H1 (cell line): ENCODE measurements at regions not wholly inside any gene's neighbourhood (a gene's known extent, or its start where the extent isn't known, plus 50 kb on each side); places are given as distances from the start of the nearest gene placed in this dataset.

Experiments used
- ATF2 ChIP-seq: IDR thresholded peaks from 2 replicates; pipeline ENCODE4 v1.6.1; 2012; ENCODE audit warnings: low read length, inconsistent platforms
- CREB1 ChIP-seq: IDR thresholded peaks from 2 replicates; pipeline ENCODE4 v1.6.1; 2012; ENCODE audit warnings: inconsistent platforms
- EGR1 ChIP-seq: IDR thresholded peaks from 2 replicates; pipeline ENCODE4 v1.6.1; 2011; ENCODE audit warnings: low read depth, low read length, borderline replicate concordance
- TEAD4 ChIP-seq: IDR thresholded peaks from 2 replicates; pipeline ENCODE4 v1.6.1; 2012; ENCODE audit warnings: low read depth, low read length, inconsistent platforms, mixed read lengths
- ZNF274 ChIP-seq: IDR thresholded peaks from 2 replicates; pipeline ENCODE4 v1.7.0; 2012; ENCODE audit warnings: low read length, borderline replicate concordance; ENCODE audit errors: extremely low read depth
- TF ChIP-seq, protein P1 (sequence below): fragments of 300-600 bp; sonication (generic); IDR thresholded peaks from 2 replicates; pipeline ENCODE4 v1.7.1; 2012; ENCODE audit warnings: low read length, moderate library complexity, mild to moderate bottlenecking, inconsistent platforms; ENCODE audit not compliant: insufficient replicate concordance

DNA sequence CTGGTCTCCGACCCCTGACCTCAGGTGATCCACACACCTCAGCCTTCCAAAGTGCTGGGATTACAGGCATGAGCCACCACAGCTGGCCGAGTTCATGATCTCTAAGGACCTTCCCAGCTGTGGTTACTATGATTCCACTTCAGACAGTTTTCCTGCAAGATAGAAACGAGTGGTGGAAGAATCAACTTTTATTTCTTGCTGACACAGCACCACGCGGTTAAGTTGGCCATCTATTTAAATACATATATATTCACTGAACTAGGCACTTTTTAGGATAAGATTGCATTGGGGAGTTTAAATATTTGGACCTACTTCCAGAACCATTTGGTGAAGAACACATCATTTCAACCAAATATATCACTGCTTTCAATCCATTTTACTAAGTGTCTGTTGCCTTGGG, 213.4 kb downstream of the TBX5 start (continued):
- TF ChIP-seq, protein P1, sequence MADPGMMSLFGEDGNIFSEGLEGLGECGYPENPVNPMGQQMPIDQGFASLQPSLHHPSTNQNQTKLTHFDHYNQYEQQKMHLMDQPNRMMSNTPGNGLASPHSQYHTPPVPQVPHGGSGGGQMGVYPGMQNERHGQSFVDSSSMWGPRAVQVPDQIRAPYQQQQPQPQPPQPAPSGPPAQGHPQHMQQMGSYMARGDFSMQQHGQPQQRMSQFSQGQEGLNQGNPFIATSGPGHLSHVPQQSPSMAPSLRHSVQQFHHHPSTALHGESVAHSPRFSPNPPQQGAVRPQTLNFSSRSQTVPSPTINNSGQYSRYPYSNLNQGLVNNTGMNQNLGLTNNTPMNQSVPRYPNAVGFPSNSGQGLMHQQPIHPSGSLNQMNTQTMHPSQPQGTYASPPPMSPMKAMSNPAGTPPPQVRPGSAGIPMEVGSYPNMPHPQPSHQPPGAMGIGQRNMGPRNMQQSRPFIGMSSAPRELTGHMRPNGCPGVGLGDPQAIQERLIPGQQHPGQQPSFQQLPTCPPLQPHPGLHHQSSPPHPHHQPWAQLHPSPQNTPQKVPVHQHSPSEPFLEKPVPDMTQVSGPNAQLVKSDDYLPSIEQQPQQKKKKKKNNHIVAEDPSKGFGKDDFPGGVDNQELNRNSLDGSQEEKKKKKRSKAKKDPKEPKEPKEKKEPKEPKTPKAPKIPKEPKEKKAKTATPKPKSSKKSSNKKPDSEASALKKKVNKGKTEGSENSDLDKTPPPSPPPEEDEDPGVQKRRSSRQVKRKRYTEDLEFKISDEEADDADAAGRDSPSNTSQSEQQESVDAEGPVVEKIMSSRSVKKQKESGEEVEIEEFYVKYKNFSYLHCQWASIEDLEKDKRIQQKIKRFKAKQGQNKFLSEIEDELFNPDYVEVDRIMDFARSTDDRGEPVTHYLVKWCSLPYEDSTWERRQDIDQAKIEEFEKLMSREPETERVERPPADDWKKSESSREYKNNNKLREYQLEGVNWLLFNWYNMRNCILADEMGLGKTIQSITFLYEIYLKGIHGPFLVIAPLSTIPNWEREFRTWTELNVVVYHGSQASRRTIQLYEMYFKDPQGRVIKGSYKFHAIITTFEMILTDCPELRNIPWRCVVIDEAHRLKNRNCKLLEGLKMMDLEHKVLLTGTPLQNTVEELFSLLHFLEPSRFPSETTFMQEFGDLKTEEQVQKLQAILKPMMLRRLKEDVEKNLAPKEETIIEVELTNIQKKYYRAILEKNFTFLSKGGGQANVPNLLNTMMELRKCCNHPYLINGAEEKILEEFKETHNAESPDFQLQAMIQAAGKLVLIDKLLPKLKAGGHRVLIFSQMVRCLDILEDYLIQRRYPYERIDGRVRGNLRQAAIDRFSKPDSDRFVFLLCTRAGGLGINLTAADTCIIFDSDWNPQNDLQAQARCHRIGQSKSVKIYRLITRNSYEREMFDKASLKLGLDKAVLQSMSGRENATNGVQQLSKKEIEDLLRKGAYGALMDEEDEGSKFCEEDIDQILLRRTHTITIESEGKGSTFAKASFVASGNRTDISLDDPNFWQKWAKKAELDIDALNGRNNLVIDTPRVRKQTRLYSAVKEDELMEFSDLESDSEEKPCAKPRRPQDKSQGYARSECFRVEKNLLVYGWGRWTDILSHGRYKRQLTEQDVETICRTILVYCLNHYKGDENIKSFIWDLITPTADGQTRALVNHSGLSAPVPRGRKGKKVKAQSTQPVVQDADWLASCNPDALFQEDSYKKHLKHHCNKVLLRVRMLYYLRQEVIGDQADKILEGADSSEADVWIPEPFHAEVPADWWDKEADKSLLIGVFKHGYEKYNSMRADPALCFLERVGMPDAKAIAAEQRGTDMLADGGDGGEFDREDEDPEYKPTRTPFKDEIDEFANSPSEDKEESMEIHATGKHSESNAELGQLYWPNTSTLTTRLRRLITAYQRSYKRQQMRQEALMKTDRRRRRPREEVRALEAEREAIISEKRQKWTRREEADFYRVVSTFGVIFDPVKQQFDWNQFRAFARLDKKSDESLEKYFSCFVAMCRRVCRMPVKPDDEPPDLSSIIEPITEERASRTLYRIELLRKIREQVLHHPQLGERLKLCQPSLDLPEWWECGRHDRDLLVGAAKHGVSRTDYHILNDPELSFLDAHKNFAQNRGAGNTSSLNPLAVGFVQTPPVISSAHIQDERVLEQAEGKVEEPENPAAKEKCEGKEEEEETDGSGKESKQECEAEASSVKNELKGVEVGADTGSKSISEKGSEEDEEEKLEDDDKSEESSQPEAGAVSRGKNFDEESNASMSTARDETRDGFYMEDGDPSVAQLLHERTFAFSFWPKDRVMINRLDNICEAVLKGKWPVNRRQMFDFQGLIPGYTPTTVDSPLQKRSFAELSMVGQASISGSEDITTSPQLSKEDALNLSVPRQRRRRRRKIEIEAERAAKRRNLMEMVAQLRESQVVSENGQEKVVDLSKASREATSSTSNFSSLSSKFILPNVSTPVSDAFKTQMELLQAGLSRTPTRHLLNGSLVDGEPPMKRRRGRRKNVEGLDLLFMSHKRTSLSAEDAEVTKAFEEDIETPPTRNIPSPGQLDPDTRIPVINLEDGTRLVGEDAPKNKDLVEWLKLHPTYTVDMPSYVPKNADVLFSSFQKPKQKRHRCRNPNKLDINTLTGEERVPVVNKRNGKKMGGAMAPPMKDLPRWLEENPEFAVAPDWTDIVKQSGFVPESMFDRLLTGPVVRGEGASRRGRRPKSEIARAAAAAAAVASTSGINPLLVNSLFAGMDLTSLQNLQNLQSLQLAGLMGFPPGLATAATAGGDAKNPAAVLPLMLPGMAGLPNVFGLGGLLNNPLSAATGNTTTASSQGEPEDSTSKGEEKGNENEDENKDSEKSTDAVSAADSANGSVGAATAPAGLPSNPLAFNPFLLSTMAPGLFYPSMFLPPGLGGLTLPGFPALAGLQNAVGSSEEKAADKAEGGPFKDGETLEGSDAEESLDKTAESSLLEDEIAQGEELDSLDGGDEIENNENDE, result no peak
- TF ChIP-seq CREB1, result no peak
- TF ChIP-seq ZNF274, result no peak
- no peak for TF ChIP-seq ATF2
- no peak for TF ChIP-seq TEAD4
- TF ChIP-seq EGR1, result no peak
